Choroid plexus epithelial cell (primary cell): ENCODE measurements at regions not wholly inside any gene's neighbourhood (a gene's known extent, or its start where the extent isn't known, plus 50 kb on each side); places are given as distances from the start of the nearest gene placed in this dataset.

Source experiments
- DNase-seq: peaks from one replicate; pipeline ENCODE4 v3.0.0-alpha.2; 2010; ENCODE audit warnings: low read depth
- H3K4me3 ChIP-seq: 2 replicates; pipeline ENCODE4 v1.5.1; 2011; ENCODE audit warnings: low read depth, mild to moderate bottlenecking, control low read depth, low read length, moderate library complexity
- TF ChIP-seq, protein P1 (sequence below): conservative IDR thresholded peaks from 2 replicates; pipeline ENCODE4 v1.5.1; 2011; ENCODE audit warnings: low read depth, mild to moderate bottlenecking, control low read depth, inconsistent platforms, low read length, moderate library complexity

DNA sequence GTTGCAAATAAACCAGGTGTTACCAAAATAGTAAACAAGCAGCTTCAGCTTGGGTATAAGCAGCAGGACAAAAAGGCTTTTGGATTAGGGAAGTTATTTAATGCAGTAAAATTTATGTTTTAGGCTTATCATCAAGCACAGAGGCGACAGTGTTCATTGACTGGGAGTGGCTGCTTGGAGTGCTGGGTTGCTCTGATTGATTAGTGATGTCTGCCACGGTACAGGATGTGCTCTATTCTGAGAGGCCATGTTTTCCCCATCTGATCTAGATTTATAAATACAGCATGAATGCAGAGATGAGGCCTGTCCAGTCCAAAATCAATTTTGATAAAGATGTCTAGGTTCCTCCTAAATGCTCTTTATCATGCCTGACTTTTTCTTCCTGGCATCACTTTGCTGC lies 83.5 kb downstream of the MAP1LC3B2 start:
- H3K4me3 ChIP-seq: no peak overlapping the region
- TF ChIP-seq, protein P1, sequence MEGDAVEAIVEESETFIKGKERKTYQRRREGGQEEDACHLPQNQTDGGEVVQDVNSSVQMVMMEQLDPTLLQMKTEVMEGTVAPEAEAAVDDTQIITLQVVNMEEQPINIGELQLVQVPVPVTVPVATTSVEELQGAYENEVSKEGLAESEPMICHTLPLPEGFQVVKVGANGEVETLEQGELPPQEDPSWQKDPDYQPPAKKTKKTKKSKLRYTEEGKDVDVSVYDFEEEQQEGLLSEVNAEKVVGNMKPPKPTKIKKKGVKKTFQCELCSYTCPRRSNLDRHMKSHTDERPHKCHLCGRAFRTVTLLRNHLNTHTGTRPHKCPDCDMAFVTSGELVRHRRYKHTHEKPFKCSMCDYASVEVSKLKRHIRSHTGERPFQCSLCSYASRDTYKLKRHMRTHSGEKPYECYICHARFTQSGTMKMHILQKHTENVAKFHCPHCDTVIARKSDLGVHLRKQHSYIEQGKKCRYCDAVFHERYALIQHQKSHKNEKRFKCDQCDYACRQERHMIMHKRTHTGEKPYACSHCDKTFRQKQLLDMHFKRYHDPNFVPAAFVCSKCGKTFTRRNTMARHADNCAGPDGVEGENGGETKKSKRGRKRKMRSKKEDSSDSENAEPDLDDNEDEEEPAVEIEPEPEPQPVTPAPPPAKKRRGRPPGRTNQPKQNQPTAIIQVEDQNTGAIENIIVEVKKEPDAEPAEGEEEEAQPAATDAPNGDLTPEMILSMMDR: no peak
- DNase-seq: no peak

DNA sequence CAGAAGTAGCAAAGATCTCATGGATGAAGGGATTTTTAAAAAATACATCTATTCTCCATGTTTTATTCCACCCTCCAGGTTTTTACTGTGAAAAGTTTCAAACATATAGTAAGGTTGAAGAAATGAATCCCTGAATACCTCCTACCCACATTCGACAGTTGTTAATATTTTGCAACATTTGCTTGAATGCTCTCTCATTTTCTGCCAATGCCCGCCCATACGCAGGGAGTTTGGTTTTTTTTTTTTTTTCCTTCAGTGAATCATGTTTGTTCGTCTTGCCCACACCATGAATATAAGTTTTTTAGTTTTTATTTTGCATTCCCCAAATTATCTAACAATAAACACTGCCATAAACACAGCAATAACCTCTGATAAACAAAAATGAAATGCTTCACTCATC lies 82.9 kb downstream of the MAP1LC3B2 start:
- no peak overlapping the region for H3K4me3 ChIP-seq

DNA sequence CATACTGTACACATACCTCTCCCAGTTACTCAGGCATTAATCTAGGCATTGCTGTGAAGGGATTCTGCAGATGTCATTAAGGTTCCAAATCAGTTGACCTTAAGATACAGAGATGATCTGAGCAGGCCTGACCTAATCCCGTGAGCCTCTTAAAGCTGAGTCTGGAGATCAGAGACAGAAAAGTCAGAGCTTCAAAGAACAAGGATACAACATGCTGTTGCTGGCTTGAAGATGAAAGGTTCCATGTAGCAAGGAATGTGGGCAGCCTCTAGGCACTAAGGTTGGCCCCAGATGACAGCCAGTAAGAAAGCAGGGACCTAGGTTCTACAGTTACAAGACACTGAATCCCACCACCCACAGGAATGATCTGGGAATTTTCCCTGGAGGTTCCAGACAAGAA lies 81.1 kb downstream of the MAP1LC3B2 start:
- TF ChIP-seq, protein P1: no peak
- H3K4me3 ChIP-seq: no peak overlapping the region
- no peak for DNase-seq

More for the DNA sequence above, 82.9 kb downstream of the MAP1LC3B2 start:
- DNase-seq: no peak
- TF ChIP-seq, protein P1: no peak

DNA sequence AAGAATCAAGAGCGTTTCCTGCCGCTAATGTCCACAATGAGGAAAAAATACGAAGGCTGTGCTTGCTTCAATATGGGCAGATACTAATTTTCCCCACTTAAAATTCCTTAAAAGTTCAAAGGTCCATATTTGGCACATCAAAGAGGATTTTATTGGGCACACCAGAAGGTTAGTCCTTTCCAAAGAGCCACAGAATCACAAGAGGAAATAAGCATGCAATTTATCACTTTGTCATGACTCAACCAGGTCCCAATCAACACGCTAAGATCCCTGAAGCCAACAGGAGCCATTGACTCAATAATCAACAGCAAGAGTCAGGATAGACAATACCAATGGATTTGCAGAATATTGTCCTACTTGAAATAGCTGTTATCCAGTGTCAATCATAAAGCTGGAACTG lies 80.6 kb downstream of the MAP1LC3B2 start:
- DNase-seq: no peak
- H3K4me3 ChIP-seq: no peak overlapping the region
- TF ChIP-seq, protein P1: no peak

GRCh38 chr12:116638376-116638775 lies 79.2 kb downstream of the MAP1LC3B2 start:
- DNase-seq: no peak
- TF ChIP-seq, protein P1: no peak
- no peak overlapping the region for H3K4me3 ChIP-seq

- TF ChIP-seq, protein P1: no peak
- H3K4me3 ChIP-seq: no peak overlapping the region
- DNase-seq: no peak
These were observed 78.5 kb downstream of the MAP1LC3B2 start for GRCh38 chr12:116637589-116638150.
